Right lobe of liver (tissue), 4 donors: ENCODE measurements at regions not wholly inside any gene's neighbourhood (a gene's known extent, or its start where the extent isn't known, plus 50 kb on each side); places are given as distances from the start of the nearest gene placed in this dataset.

Experiments
- POLR2A ChIP-seq: fragments of 450-650 bp; IDR thresholded peaks from one replicate; pipeline ENCODE4 v1.6.1; 2017; ENCODE audit warnings: antibody characterized with exemption, mild to moderate bottlenecking
- TF ChIP-seq, protein P1 (sequence below), 4 donors: fragments of 200-600 bp in 3 of 4; fragments of 450-650 bp in 1 of 4; IDR thresholded peaks; one replicate each; pipeline versions ENCODE4 v1.5.1 to v1.8.0; 2016 to 2022; ENCODE audit warnings: antibody characterized with exemption in 4 of 4, mild to moderate bottlenecking in 2 of 4
- donor health status: DM: no; HTN: no; CAD: no.
- donor health status: DM: no; HTN: no; CAD: no.
- donor health status: DM: no; HTN: yes; CAD: no.

DNA sequence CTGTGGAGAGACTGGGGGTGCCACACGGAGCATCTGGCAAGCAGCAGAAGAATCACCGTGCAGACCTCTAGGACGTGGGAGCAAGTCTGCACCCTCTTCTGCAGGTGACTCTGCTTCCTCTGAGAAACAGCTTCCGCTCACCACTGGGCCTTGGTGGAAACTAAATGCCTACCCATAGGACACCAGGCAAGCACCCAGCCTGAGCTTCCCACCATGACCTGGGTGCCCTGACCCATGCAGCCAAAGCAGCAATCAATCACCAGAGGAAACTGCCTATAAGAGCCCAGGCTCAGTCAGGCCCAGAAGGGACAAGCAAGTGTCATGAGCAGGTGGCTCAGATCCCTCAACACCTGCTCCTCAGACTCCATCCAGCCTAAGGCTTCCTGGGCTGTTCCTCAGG lies 63.4 kb downstream of the IGLL5 start:
- no peak for TF ChIP-seq POLR2A
- TF ChIP-seq, protein P1, sequence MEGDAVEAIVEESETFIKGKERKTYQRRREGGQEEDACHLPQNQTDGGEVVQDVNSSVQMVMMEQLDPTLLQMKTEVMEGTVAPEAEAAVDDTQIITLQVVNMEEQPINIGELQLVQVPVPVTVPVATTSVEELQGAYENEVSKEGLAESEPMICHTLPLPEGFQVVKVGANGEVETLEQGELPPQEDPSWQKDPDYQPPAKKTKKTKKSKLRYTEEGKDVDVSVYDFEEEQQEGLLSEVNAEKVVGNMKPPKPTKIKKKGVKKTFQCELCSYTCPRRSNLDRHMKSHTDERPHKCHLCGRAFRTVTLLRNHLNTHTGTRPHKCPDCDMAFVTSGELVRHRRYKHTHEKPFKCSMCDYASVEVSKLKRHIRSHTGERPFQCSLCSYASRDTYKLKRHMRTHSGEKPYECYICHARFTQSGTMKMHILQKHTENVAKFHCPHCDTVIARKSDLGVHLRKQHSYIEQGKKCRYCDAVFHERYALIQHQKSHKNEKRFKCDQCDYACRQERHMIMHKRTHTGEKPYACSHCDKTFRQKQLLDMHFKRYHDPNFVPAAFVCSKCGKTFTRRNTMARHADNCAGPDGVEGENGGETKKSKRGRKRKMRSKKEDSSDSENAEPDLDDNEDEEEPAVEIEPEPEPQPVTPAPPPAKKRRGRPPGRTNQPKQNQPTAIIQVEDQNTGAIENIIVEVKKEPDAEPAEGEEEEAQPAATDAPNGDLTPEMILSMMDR (IDR thresholded peaks at IDR 0.05), result no peak
